ENCODE measurements at regions not wholly inside any gene's neighbourhood (a gene's known extent, or its start where the extent isn't known, plus 50 kb on each side); places are given as distances from the start of the nearest gene placed in this dataset.

DNA sequence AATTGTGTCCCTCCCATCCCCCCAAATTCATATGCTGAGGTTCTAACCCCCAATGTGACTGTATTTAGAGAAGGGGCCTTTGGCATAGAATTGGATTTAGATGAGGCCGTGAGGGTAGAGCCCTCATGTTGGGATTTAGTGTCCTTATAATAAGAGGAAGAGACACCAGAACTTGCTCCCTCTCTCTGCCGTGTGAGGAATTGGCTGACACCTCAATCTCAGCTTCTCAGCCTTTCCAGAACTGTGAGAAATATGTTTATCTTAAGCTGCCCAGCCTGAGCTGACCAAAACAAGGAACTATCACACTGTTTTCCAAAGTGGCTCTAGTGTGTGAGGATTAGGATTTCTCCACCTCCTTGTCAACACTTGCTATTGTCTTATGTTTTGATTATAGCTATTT lies 400.0 kb upstream of the FZD8 start:
- no peak for TF ChIP-seq POLR2A (IDR thresholded peaks at IDR 0.05)
- TF ChIP-seq CTCF (IDR thresholded peaks at IDR 0.05): no peak

Measured in lower leg skin (tissue), 3 donors.